PC-9 (cell line): ENCODE measurements at regions not wholly inside any gene's neighbourhood (a gene's known extent, or its start where the extent isn't known, plus 50 kb on each side); places are given as distances from the start of the nearest gene placed in this dataset.

Experiments used
- EZH2 ChIP-seq: fragments of 200-600 bp; sonication (generic); IDR thresholded peaks from 2 replicates; pipeline ENCODE4 v1.8.0; 2017; ENCODE audit warnings: antibody characterized with exemption, low read depth
- TF ChIP-seq, protein P1 (sequence below): fragments of 200-600 bp; sonication (generic); conservative IDR thresholded peaks from 2 replicates; pipeline ENCODE4 v1.6.1; 2017; ENCODE audit warnings: mixed run types, antibody characterized with exemption, mild to moderate bottlenecking, moderate library complexity

DNA sequence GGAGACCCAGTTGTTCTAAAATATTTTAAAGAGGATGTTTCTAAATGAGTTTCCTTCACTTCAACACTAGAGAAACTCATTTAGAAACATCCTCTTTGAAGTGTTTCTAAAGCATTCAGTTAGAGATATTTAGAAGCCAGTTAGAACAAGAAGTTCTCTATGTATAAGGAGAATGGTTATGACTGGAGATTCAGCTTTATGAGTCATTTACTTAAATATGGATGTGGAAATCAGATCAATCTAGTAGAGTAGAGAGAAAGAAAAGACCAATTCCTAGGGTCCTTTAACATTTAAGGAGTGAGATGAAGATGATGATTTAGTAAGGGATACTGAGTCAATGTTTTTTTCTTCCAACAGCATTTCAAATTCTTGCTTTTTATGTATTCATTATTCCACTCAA is 234.1 kb downstream of the GRXCR1 start:
- TF ChIP-seq, protein P1, sequence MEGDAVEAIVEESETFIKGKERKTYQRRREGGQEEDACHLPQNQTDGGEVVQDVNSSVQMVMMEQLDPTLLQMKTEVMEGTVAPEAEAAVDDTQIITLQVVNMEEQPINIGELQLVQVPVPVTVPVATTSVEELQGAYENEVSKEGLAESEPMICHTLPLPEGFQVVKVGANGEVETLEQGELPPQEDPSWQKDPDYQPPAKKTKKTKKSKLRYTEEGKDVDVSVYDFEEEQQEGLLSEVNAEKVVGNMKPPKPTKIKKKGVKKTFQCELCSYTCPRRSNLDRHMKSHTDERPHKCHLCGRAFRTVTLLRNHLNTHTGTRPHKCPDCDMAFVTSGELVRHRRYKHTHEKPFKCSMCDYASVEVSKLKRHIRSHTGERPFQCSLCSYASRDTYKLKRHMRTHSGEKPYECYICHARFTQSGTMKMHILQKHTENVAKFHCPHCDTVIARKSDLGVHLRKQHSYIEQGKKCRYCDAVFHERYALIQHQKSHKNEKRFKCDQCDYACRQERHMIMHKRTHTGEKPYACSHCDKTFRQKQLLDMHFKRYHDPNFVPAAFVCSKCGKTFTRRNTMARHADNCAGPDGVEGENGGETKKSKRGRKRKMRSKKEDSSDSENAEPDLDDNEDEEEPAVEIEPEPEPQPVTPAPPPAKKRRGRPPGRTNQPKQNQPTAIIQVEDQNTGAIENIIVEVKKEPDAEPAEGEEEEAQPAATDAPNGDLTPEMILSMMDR = no peak
- TF ChIP-seq EZH2 = no peak
